HCT116 (cell line): ENCODE measurements at regions not wholly inside any gene's neighbourhood (a gene's known extent, or its start where the extent isn't known, plus 50 kb on each side); places are given as distances from the start of the nearest gene placed in this dataset.

ENCODE experiments used
- ELF1 ChIP-seq: IDR thresholded peaks from 2 replicates; pipeline ENCODE4 v1.6.1; 2012; ENCODE audit warnings: low read depth, borderline replicate concordance
- EZH2 ChIP-seq: fragments of 200-600 bp; sonication (generic); IDR thresholded peaks from 2 replicates; pipeline ENCODE4 v1.6.1; 2017; ENCODE audit warnings: antibody characterized with exemption, mixed run types
- EZH2phosphoT487 ChIP-seq: fragments of 200-600 bp; IDR thresholded peaks from 2 replicates; pipeline ENCODE4 v1.6.1; 2018; ENCODE audit warnings: antibody characterized with exemption, borderline replicate concordance
- POLR2AphosphoS5 ChIP-seq: IDR thresholded peaks from 2 replicates; pipeline ENCODE4 v1.6.1; 2011; ENCODE audit warnings: mild to moderate bottlenecking, low read depth, low read length, moderate library complexity
- SIN3A ChIP-seq: IDR thresholded peaks from 2 replicates; pipeline ENCODE4 v1.6.1; 2012; ENCODE audit warnings: low read depth
- SP1 ChIP-seq: IDR thresholded peaks from 2 replicates; pipeline ENCODE4 v1.6.1; 2012; ENCODE audit warnings: low read depth
- YY1 ChIP-seq: IDR thresholded peaks from 2 replicates; pipeline ENCODE4 v1.6.1; 2011; ENCODE audit warnings: low read length, low read depth, moderate library complexity, mild to moderate bottlenecking; ENCODE audit not compliant: insufficient replicate concordance; ENCODE audit errors: extremely low read depth
- ZNF274 ChIP-seq: fragments of 200-500 bp; sonication (Bioruptor generic); IDR thresholded peaks from 2 replicates; pipeline ENCODE4 v1.6.1; 2014; ENCODE audit warnings: mild to moderate bottlenecking, low read depth, low read length, inconsistent platforms
- TF ChIP-seq, protein P1 (sequence below), 3 experiments: fragments of 200-600 bp in 1 of 3; sonication (generic) in 1 of 3; IDR thresholded peaks in 2 of 3; conservative IDR thresholded peaks in 1 of 3; 2 replicates each; pipeline ENCODE4 v1.5.1; 2012 to 2017; ENCODE audit warnings: low read depth in 2 of 3, low read length in 2 of 3, antibody characterized with exemption in 1 of 3, borderline replicate concordance in 1 of 3, control low read depth in 1 of 3, mild to moderate bottlenecking in 1 of 3, mixed read lengths in 1 of 3, mixed run types in 1 of 3, moderate library complexity in 1 of 3; ENCODE audit not compliant: insufficient read depth in 1 of 3
- TF ChIP-seq, protein P2 (sequence below): IDR thresholded peaks from 2 replicates; pipeline ENCODE4 v1.6.1; 2012
- TF ChIP-seq, protein P3 (sequence below): IDR thresholded peaks from 2 replicates; pipeline ENCODE4 v1.6.1; 2012
- TF ChIP-seq, protein P4 (sequence below): IDR thresholded peaks from 2 replicates; pipeline ENCODE4 v1.6.1; 2011; ENCODE audit warnings: mild to moderate bottlenecking, low read length, moderate library complexity; ENCODE audit not compliant: insufficient replicate concordance; ENCODE audit errors: extremely low read depth

DNA sequence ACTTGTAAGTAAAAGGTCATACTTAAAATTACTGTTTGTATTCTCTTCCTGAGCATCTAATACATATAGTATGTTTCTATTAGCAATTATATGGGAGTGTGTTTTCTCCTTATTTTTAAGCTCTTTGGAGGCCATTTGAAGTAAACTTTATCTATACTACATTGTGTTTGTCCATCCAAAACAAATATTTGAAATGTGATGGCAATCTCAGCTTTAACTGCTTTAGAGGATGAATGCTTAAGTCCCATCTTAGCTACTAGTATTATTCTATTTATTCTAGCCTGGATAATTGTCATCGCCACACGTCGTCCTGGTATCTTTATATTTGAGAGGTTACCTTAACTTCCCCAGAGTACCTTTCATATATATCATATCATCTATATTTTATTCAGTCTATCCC is 335.8 kb downstream of the NAF1 start:
- TF ChIP-seq, protein P1, sequence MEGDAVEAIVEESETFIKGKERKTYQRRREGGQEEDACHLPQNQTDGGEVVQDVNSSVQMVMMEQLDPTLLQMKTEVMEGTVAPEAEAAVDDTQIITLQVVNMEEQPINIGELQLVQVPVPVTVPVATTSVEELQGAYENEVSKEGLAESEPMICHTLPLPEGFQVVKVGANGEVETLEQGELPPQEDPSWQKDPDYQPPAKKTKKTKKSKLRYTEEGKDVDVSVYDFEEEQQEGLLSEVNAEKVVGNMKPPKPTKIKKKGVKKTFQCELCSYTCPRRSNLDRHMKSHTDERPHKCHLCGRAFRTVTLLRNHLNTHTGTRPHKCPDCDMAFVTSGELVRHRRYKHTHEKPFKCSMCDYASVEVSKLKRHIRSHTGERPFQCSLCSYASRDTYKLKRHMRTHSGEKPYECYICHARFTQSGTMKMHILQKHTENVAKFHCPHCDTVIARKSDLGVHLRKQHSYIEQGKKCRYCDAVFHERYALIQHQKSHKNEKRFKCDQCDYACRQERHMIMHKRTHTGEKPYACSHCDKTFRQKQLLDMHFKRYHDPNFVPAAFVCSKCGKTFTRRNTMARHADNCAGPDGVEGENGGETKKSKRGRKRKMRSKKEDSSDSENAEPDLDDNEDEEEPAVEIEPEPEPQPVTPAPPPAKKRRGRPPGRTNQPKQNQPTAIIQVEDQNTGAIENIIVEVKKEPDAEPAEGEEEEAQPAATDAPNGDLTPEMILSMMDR (IDR thresholded peaks at IDR 0.05 in 2 of 3, conservative IDR thresholded peaks at IDR 0.05 in 1 of 3; ENCODE audit: borderline replicate concordance in 1 of 3, insufficient read depth in 1 of 3, low read depth in 2 of 3, low read length in 2 of 3): no peak
- TF ChIP-seq POLR2AphosphoS5 (no peak), SP1 (no peak), SIN3A (no peak), EZH2phosphoT487 (no peak), YY1 (no peak), ELF1 (no peak), EZH2 (no peak), ZNF274 (no peak)
- TF ChIP-seq, protein P2, sequence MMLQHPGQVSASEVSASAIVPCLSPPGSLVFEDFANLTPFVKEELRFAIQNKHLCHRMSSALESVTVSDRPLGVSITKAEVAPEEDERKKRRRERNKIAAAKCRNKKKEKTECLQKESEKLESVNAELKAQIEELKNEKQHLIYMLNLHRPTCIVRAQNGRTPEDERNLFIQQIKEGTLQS: no peak
- TF ChIP-seq, protein P3, sequence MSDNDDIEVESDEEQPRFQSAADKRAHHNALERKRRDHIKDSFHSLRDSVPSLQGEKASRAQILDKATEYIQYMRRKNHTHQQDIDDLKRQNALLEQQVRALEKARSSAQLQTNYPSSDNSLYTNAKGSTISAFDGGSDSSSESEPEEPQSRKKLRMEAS: no peak
- TF ChIP-seq, protein P4, sequence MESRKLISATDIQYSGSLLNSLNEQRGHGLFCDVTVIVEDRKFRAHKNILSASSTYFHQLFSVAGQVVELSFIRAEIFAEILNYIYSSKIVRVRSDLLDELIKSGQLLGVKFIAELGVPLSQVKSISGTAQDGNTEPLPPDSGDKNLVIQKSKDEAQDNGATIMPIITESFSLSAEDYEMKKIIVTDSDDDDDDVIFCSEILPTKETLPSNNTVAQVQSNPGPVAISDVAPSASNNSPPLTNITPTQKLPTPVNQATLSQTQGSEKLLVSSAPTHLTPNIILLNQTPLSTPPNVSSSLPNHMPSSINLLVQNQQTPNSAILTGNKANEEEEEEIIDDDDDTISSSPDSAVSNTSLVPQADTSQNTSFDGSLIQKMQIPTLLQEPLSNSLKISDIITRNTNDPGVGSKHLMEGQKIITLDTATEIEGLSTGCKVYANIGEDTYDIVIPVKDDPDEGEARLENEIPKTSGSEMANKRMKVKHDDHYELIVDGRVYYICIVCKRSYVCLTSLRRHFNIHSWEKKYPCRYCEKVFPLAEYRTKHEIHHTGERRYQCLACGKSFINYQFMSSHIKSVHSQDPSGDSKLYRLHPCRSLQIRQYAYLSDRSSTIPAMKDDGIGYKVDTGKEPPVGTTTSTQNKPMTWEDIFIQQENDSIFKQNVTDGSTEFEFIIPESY: no peak
